CMK (cell line): ENCODE measurements at regions not wholly inside any gene's neighbourhood (a gene's known extent, or its start where the extent isn't known, plus 50 kb on each side); places are given as distances from the start of the nearest gene placed in this dataset.
"Not testable (repeated sequence)": the region's sequence is repeated elsewhere in the genome, so short reads cannot be mapped to it uniquely, and the experiment has no call there.

Experiments used
- DNase-seq: peaks from one replicate; pipeline ENCODE4 v3.0.0-alpha.2; 2010; ENCODE audit warnings: low read depth

DNA sequence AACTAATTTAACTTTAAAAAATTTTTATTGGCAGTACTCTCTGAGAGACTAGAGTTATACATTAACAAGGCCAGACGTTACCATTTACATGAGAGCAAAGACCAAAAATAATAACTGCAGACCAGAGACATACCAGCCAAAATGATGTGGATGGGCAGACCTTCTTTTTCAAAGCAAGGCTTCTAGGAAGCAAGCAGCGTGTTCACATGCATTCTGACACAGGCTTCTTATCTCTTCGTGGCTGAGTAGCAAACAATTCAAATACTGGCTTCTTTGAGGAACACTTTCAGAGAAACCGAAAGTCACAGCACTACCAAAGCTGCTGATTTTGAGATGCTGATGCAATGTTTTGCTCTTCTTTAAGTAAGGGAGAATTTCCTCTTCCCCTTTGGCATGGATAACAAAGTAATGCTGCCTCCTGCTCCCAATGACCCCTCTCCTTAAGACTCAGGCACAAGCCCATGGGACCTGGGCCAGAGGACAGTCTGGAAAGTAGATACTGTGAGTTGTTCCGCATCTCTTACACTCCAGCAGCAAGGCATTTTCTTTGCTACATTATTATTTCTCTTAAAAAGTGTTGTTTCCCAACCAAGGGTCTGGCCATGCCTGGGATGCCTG lies 181.9 kb downstream of the MREG start:
- no peak for DNase-seq

DNA sequence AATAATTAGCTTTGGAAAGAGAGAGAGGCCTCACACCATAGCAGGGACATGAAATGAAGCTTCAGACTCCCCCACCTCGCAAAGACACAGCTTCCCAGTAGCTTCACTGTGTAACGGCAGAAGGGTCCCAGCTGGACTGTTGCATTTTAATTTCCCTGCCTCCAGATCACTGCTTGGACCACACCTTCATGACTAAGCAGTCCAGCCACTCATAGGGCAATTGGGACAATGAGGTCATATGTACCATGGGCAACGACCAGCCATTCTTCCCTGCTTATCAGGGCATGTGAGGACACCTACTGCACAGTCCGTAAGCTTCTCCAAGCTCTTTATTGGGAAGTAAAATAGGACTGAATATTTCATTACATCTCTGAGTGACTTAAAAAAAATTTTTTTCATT lies 183.0 kb downstream of the MREG start:
- no peak for DNase-seq

DNA sequence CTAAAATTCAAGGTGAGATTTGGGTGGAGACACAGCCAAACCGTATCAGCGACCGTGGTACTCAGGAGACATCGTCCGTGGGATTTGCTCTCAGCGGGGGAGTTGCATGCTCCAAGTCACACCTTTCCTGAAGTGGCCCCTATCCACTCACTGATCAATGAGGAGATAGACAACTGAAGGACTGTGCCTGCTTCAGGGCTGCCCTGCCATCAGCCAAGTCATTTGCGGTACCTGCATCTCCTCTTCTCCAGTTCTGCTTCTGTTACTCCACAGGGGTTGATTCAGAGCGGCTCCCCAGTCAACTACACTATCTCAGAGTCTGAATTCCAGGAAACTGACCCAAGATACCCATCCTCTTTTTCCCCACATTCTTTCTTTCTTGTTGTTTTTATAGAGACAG lies 184.1 kb downstream of the MREG start:
- no peak for DNase-seq

DNA sequence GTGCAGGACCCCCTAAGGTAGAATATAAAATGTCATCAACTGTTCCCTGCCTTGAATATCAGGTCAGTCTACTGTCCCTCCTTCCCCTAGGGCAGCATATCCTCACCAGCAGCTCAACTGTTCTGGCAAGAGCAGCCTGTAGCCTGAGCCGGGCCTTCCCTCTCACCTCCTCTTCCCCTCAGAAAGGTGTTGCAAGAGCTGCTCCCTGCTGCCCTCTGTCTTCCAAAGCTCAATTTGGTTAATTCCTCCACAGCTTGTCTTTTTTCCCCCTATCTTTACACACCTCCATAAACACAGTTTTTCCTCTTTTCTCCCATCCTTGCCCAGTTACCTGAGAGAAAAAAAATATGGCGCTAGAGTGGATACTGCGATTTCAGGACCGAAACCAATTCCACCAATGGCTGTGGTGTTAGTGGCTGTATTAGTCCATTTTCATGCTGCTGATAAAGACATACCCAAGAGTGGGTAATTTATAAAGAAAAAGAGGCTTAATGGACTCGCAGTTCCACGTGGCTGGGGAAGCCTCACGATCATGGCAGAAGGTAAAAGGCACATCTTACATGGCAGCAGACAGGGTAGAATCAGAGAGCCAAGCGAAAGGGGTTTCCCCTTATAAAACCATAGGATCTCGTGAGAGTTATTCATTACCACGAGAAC lies 184.7 kb downstream of the MREG start:
- DNase-seq, result no peak

DNA sequence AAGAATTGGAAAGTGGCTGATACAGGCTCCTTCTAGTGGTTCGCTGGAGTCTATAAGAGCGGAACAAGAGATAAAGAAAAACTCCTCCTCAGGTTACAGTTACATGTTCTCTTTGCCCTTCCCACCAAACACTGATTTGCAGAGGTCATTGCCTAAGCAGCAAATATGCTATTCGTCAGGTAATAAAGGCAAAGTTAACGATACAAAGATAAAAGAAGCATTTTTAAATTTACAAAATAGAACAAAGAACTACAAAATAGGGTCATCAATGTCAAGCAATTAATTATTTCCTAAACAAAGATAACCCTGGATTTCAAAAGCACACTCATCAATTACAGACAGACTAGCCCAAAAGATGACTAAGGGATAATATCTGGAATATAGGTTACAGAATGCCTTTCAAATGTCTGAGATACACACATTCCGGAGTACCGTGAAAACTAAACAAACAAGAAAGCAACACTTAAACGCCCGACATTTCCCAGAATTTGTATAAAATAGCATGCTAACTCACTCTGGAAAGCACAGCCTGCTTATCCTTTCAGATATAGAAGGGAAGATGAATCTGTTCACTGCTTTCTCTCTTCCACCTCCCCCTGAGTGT lies 186.4 kb downstream of the MREG start:
- no peak for DNase-seq

DNA sequence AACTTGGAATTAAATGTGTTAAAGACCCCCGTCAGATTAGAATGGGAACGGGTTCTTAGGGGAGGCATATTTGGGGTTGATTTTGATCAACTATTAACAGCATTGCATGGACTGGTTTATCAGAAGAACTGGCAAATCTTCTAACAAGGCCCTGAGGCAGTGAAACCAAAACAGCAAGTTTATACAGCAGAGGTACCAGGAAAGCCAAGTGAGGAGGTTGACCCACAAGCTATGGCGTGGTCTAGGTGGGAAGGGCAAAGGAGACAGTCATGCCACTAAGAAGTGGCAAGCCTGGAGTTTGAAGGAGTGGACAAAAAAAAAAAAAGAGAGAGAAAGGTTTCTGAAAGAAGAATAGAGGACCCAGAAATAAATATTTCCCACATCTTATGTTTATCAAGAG lies 187.0 kb downstream of the MREG start:
- no peak for DNase-seq

DNA sequence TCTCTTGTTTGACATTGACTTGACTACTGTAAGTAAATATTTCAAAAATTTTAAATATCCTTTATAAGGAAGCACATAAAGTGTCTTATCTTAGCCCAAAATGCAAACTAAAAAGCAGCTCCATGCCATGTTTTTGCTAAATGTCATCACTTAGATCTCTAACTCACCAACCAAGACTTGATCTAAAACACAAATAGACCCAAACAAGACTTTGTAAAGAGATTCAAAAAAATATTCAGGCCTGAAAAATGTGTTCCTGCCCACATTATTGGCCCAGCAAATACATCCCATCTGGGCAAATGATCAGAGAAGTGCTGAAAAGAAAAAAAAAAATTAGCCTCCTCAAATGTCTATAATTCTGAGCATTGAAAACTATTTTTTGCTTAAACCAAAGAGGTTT lies 187.6 kb downstream of the MREG start:
- no peak for DNase-seq

DNA sequence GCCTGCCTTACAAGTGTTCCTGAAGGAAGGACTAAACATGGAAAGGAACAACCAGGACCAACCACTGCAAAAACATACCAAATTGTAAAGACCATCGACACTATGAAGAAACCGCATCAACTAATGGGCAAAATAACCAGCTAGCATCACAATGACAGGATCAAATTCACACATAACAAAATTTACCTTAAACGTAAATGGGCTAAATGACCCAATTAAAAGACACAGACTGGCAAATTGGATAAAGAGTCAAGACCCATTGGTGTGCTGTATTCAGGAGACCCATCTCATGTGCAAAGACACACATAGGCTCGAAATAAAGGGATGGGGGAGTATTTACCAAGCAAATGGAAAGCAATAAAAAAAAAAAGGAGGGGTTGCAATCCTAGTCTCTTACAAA lies 192.1 kb downstream of the MREG start:
- DNase-seq, result not testable (repeated sequence)

DNA sequence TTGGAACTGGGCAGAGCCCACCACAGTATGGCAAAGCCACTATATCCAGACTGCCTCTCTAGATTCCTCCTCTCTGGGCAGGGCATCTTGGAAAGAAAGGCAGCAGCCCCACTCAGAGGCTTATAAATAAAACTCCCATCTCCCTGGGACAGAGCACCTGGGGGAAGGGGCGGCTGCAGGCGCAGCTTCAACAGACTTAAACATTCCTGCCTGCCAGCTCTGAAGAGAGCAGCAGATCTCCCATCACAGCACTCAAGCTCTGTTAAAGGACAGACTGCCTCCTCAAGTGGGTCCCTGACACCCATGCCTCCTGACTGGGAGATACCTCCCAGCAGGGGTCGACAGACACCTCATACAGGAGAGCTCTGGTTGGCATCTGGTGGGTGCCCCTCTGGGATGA lies 193.6 kb downstream of the MREG start:
- DNase-seq, result not testable (repeated sequence)

DNA sequence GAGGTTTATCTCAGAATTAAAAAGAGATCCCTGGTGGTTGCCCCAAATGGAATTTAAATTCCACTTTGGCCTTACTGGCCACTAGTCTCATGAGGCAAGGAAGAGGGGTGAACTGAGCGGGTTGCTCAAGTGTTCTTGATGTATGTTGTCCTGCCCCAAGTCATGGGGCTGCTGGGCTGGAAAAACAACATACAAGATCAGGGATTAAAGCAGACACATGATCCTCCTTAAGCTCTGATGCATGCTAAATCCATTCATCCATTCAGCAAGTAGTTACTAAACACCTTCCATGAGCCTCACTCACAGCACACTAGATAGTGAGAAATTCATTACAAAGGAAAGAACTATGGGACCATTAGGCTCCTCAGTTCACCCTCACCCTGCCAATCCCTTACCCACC lies 196.3 kb downstream of the MREG start:
- no peak for DNase-seq

DNA sequence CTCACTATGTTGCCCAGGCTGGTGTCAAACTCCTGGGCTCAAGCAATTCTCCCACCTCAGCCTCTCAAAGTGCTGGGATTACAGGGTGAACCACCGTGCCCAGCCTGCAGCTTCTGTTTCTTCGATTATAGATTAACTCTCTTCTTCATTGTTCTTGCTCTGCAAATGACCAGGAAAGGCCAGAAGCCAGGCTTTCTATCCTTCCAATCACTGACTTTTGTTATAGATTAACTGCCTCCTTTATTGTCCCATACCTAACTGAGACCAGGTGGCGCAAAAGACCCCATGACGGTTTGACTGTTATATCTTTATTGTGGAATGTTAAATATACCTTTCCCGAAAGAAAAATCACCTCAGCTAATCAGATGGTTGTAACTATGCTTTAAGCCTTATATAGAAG lies 196.9 kb downstream of the MREG start:
- DNase-seq, result no peak

DNA sequence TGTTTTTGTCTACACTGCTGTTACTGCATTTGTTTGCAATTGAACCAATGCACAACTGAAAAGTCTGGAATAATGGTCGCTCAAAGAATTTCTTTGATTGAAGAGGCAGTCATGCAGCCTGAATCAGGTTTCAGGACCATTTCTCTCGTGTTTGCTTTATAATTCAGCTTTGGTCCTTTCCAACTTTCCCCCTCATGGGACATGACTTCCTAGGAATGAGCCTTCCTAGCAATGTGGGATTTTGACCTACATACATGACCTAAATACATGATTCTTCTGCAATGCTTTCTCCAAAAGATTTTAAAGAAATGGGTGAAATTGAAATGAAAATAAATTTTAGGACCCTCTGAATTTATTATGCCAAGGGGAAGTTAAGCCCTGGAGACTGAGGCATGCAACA lies 197.4 kb downstream of the MREG start:
- DNase-seq, result no peak

DNA sequence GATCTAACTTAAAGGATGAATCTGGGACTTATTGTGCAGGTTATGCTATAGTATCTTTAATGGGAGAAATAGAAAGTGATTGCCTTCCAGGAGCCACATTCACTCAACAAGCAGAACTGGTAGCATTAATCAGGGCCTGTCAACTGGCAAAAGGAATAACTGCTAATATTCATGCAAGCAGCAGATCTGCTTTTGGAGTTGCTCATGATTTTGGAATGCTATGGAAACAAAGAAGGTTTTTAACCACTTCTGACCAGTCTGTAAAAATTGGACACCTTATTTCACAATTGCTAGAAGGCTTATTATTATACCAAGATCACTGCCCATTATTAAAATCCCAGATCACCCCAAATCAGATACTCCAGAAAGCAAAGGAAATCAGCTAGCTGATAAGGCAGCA lies 200.4 kb downstream of the MREG start:
- no peak for DNase-seq

DNA sequence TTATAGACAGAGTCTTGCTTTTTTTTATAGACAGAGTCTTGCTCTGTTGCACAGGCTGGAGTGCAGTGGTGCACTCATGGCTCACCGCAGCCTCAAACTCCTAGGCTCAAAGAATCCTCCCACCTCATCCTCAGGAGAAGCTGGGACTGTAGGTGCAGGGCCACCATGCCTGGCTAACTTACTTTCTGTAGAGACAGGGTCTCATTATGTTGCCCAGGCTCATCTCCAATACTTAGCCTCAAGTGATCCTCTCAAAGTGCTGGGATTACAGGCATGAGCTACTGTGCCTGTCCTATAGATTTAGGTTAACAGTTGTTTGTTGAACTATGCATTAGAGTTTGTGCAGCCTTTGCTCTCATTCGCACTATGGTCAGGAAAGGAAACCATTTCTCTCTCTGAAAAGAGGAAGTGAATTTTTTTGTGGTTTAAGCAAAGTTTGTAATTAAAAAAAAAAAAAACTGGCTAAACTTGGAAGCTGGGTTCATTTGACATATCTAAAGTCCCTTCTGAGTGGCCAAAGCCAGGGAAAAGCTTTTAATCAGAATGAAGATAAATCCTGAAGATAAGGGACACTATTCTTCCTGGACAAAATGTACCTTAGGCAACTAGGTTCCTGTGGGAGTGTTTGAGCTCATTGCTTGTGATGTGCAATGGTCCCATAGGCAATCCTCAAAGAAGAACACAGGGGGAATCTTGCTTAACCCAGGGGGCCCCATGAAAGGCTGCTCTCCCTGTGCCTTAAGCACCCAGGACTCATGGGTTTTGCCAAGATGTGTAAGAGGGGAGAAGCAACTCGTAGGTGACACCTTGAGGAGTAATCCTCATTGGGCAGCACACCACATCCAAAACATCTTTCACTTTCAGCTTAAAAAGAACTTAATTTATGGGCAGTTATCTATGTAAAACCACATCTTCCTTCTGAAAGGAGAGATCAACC lies 201.7 kb downstream of the MREG start:
- DNase-seq, result no peak

DNA sequence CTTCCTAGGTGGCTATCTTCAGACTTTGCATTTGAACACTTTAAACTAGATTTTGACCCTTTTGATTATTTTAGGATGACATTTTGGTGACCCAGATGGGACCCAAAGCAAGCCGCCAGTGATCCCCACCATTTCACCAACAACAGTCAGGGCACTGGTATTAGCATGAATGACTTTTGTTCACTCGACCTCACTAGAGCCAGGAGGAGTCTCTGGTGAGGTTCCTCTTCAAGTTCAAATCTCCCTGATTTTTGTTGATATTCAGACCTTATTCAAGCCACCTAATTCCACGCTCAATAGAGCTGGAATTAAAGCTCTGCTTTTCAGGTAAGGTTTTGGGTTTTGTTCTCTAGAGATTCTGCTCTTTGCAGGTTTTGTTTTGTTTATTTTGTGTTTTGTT lies 202.3 kb downstream of the MREG start:
- DNase-seq, result no peak

DNA sequence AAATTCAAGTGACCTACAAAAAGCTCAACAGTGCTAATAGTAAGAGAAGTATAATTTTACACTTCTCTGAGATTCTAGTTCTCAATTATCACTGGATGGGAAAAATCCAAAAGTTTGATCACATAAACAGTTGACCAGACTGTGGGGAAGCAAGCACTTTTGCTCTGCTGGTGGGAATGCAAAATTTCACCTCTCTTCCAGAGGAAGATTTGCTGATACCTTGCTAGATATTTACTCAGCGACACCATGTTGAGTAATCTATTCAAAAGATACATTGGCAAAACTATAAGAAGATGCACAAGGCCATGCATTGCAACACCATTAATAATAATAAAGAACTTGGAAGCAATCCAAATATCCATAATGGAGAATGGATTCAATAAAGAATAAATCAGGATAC lies 204.4 kb downstream of the MREG start:
- DNase-seq, result no peak

DNA sequence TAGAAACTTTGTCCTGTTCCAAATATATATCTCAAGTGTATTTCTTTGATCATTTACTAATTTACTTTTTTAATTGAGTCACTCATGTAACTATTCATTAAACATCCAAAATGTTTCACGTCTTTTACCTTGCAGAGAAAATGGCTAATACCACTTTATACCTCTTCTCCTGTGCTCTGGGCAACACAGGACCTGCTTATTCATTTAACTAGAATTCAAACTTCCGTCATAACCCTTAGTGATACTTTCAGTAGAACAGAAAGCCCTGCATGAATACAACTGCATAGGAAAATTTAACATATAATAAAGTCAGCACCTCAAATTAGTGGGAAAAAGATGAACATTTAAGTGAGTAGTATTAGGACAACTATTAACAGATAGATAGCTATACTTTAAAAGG lies 205.2 kb downstream of the MREG start:
- DNase-seq, result no peak

DNA sequence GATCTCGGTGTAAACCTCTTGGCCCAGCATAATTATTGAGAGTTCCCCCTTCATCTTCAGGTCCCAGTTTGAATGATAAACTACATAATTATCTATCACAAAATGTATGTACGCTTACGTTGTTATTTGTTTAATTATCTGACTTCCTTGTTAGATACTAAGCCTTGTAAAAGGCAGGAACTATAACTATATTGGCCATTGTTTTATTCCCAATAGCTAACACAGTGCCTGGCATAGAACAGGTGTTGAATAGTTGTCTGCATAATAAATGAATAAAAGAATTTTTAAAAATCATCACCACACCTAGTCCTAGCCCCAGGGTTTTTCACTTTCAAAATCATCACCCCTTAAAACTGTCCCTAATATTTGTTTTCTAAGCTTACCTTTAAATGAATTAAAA lies 207.9 kb downstream of the MREG start:
- no peak for DNase-seq

DNA sequence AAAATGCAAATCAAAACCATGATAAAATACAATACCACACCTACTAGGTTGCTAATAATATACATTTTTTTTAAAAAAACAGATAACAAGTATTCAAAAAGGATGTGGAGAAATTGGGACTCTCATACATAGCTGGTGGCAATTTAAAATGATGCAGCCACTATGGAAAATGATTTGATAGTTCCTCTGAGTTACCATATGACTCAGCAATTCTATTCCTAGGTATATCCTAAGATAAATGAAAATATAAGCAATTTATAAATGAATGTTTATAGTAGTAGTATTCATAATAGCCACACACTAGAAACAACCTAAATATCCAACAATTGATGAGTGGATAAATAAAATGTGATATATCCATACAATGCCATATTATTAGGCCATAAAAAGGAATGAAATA lies 210.2 kb downstream of the MREG start:
- DNase-seq, result no peak

DNA sequence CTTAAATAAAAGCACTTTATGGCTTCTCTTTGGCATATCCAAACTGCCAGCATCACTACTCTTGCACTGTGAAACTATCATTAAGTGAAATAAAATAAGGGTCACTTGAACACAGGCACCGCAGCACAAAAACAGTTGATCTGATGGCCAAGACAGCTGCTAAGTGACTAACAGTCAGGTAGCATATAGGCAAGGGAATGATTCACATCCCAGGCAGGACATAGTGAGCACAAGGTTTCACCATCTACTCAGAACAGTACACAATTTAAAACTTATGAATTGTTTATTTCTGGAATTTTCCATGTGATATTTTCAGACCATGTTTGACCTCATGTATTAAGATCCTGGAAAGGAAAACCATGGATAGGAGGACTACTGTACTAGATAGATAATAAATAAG lies 214.2 kb downstream of the MREG start:
- no peak for DNase-seq

DNA sequence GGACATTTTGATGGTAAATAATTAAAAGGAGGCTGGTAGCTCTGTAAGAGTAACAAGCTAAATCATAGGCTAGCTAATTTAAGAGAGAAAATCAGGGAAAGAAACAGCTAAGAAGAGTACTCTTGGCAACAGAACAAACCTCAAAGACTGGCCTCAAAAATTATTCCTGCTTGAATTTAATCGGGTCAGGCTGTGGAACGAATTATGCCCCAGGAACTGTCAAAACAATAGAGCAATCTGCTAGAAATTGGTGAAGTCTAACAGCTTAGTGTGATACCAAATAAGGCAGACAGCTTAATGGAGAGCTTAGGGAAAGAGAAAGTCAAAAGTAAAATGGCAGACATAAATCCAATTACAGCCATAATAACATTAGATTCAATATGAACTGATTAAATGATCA lies 215.7 kb downstream of the MREG start:
- DNase-seq, result no peak

DNA sequence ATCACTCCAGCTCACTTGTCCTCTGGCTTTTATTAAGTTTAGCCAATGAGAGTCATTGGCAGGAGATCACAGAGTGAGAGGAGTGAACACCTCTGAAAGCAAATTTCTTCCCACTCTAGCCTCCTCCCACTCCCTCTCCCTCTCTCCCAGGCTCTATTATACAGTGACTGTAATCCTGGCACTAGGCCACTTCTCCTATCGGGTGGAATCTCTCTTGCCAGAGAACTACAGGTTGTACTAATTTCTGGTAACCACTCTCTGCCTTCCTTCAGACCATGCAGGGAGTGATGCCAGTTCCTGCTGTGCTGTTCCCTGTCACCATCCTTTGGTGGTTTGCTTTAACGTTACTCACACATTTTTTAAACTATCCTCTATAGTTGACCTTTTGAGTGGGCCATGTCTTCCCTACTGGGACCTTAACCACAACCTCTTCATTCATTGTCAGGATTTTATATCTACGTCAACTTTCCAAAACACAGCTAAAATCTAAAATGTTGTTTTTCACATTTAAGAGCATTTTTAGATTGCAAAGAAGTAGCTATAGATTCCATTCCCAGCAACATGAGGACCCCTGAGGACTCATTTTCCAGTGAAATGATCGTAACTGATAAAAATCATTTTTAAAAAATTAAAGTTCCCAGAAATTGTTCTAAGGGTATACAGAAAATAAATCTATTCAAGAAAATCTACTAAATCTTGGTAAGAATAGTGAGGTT lies 217.1 kb downstream of the MREG start:
- no peak for DNase-seq
